ENCODE measurements at regions not wholly inside any gene's neighbourhood (a gene's known extent, or its start where the extent isn't known, plus 50 kb on each side); places are given as distances from the start of the nearest gene placed in this dataset.

DNA sequence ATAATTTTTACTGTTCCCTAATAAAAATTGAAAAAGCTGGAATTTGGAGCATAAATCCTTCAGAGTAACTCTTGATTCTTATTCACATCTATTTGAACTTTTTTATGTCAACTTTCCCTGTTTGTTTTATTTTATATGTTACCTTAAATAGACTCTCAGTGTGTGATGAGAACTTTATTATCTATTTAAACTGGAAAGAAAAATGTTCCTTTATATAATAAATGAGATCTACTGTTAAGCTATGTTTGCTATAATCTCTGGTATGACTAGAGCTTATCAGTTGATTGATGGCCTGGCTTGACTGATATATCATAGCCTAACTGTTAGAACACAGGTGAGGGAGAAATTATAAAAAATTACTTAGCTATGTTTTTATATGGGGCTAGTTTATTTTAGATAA lies 330.6 kb upstream of the EPHA6 start:
- H3K27me3 ChIP-seq (ENCODE audit: control insufficient read depth in 2 of 2, insufficient read depth in 2 of 2, low read length in 2 of 2): no peaks in the 10 kb centered on the region
- H3K36me3 ChIP-seq (ENCODE audit: control insufficient read depth in 2 of 2, extremely low read depth in 1 of 2, insufficient read depth in 2 of 2, low read length in 2 of 2): no peaks in the 10 kb centered on the region
- no peak overlapping the region for H2AFZ ChIP-seq (ENCODE audit: low read depth, low read length)
- no peak overlapping the region for H3K9ac ChIP-seq (replicated peaks; ENCODE audit: extremely low read depth, insufficient read depth, low read length)
- H3K4me2 ChIP-seq (ENCODE audit: insufficient read depth, low read length): no peak overlapping the region
- ChIA-PET CTCF (interaction anchor here (1.6 kb wide), 1 partner anchor 9 kb away, joined by 6 read pairs; no protein-coding TSS in a partner anchor), POLR2A (no interaction called here)
- dilution Hi-C loops (cut with MboI; ENCODE audit: extremely low pct_ligation_motif_present, low sequenced_read_pairs) (no loop called here), intact Hi-C loops (cut with micrococcal nuclease) (no loop called here)
- no peak for DNase-seq (ENCODE audit: low read depth, low spot score)
- no peak for FAIRE-seq
- H3K27ac ChIP-seq (ENCODE audit: insufficient read depth, low read depth, low read length): no peak overlapping the region
- TF ChIP-seq, protein P1, sequence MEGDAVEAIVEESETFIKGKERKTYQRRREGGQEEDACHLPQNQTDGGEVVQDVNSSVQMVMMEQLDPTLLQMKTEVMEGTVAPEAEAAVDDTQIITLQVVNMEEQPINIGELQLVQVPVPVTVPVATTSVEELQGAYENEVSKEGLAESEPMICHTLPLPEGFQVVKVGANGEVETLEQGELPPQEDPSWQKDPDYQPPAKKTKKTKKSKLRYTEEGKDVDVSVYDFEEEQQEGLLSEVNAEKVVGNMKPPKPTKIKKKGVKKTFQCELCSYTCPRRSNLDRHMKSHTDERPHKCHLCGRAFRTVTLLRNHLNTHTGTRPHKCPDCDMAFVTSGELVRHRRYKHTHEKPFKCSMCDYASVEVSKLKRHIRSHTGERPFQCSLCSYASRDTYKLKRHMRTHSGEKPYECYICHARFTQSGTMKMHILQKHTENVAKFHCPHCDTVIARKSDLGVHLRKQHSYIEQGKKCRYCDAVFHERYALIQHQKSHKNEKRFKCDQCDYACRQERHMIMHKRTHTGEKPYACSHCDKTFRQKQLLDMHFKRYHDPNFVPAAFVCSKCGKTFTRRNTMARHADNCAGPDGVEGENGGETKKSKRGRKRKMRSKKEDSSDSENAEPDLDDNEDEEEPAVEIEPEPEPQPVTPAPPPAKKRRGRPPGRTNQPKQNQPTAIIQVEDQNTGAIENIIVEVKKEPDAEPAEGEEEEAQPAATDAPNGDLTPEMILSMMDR (IDR thresholded peaks at IDR 0.05; ENCODE audit: extremely low read depth in 1 of 2, insufficient read depth in 1 of 2, low read depth in 1 of 2, low read length in 2 of 2): no peak
- no peak for TF ChIP-seq EZH2 (IDR thresholded peaks at IDR 0.05; ENCODE audit: borderline replicate concordance, low read depth, low read length, severe bottlenecking)
- TF ChIP-seq, protein P2, sequence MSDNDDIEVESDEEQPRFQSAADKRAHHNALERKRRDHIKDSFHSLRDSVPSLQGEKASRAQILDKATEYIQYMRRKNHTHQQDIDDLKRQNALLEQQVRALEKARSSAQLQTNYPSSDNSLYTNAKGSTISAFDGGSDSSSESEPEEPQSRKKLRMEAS (IDR thresholded peaks at IDR 0.05; ENCODE audit: insufficient read depth, insufficient read length): no peak
- TF ChIP-seq POLR2A (IDR thresholded peaks at IDR 0.05; ENCODE audit: low read depth, low read length): no peak
- TF ChIP-seq MYC (IDR thresholded peaks at IDR 0.05; ENCODE audit: low read depth, low read length): no peak
- no peak for TF ChIP-seq FOS (IDR thresholded peaks at IDR 0.05; ENCODE audit: borderline replicate concordance, insufficient read depth, low read length)
- TF ChIP-seq JUN (IDR thresholded peaks at IDR 0.05; ENCODE audit: borderline replicate concordance, insufficient read depth, insufficient read length, low read depth): no peak
- TF ChIP-seq POLR2AphosphoS5 (IDR thresholded peaks at IDR 0.05; ENCODE audit: insufficient read depth, low read depth, low read length): no peak
- no peak for TF ChIP-seq GATA2 (IDR thresholded peaks at IDR 0.05; ENCODE audit: insufficient read depth, insufficient read length, low read depth, low read length)
- H3K4me1 ChIP-seq (ENCODE audit: control insufficient read depth, extremely low read depth, insufficient read depth, low read length): no peaks in the 10 kb centered on the region
- H3K4me3 ChIP-seq (replicated peaks in 1 of 3; ENCODE audit: insufficient read depth in 1 of 3, low read depth in 1 of 3, low read length in 3 of 3): no peak overlapping the region
- BruUV-seq (replicated peaks): no TSS peak
- no peaks in the 10 kb centered on the region for H3K79me2 ChIP-seq (ENCODE audit: control insufficient read depth, insufficient read depth, low read length)
- H3K9me1 ChIP-seq (replicated peaks; ENCODE audit: control insufficient read depth, extremely low read depth, insufficient read depth, low read length): no peaks in the 10 kb centered on the region
- no peaks in the 10 kb centered on the region for H3K9me3 ChIP-seq (replicated peaks; ENCODE audit: control insufficient read depth, insufficient read depth, low read length)
- H4K20me1 ChIP-seq (replicated peaks; ENCODE audit: control insufficient read depth, extremely low read depth, insufficient read depth, low read length): no peaks in the 10 kb centered on the region

All from endothelial cell of umbilical vein (primary cell).